ENCODE measurements at regions not wholly inside any gene's neighbourhood (a gene's known extent, or its start where the extent isn't known, plus 50 kb on each side); places are given as distances from the start of the nearest gene placed in this dataset.

DNA sequence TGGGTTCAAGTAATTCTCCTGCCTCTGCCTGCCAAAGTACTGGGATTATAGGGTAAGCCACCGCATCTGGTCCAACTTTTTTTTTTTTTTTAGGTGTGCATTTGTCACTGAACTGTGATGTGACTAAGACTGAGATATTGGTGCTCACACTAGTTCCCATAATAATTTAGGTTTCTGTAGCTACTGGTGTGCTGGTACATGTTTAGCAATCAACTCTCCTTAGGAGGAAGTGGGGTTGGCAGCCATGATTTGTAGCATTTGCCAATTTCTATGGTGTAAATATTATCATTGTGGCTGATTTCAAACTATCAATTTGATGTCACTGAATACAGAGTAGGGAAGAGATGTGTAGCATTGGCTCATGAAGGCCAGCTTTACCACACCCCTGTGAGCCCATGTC lies 372.7 kb downstream of the EDEM1 start:
- TF ChIP-seq, protein P1, sequence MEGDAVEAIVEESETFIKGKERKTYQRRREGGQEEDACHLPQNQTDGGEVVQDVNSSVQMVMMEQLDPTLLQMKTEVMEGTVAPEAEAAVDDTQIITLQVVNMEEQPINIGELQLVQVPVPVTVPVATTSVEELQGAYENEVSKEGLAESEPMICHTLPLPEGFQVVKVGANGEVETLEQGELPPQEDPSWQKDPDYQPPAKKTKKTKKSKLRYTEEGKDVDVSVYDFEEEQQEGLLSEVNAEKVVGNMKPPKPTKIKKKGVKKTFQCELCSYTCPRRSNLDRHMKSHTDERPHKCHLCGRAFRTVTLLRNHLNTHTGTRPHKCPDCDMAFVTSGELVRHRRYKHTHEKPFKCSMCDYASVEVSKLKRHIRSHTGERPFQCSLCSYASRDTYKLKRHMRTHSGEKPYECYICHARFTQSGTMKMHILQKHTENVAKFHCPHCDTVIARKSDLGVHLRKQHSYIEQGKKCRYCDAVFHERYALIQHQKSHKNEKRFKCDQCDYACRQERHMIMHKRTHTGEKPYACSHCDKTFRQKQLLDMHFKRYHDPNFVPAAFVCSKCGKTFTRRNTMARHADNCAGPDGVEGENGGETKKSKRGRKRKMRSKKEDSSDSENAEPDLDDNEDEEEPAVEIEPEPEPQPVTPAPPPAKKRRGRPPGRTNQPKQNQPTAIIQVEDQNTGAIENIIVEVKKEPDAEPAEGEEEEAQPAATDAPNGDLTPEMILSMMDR (IDR thresholded peaks at IDR 0.05 in 8 of 11, conservative IDR thresholded peaks at IDR 0.05 in 3 of 11), result no peak
- TF ChIP-seq POLR2AphosphoS5 (IDR thresholded peaks at IDR 0.05), result no peak

Data from spleen (tissue), 7 donors.